ENCODE measurements at regions not wholly inside any gene's neighbourhood (a gene's known extent, or its start where the extent isn't known, plus 50 kb on each side); places are given as distances from the start of the nearest gene placed in this dataset.

DNA sequence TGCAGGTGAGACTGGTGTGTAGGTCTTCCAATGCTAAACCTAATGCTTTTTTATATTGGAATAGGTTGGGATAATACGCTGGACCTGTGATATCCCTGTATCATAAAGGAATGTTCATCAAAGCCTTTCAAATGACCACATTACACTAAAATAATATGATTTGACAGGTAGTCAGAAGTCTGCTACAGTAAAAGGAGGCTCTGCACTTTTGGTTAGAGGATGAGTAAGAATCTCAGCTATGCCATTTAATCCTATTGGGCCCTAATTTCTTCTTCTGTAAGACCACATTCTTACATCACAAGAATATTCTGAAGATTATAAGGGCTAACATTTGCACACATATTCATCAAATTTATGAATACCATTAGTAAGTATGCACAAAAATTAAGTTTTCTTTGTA is 250.5 kb upstream of the FLRT2 start:
- Histone ChIP-seq H4K8ac (ENCODE audit: low read depth, low read length) (no peak overlapping the region), H3K27ac (ENCODE audit: low read depth, low read length) (no peak overlapping the region), H2AK5ac (ENCODE audit: low read length) (no peak overlapping the region), H3K4me1 (ENCODE audit: control insufficient read depth in 1 of 2, insufficient read depth in 2 of 2, low read length in 2 of 2) (no peaks in the 10 kb centered on the region), H3K27me3 (ENCODE audit: insufficient read depth, low read length) (no peaks in the 10 kb centered on the region), H4K91ac (ENCODE audit: low read depth, low read length) (no peak overlapping the region), H3K4me2 (ENCODE audit: low read length) (no peak overlapping the region), H3K4me3 (ENCODE audit: low read depth, low read length) (no peak overlapping the region), H3K36me3 (ENCODE audit: control insufficient read depth in 1 of 2, insufficient read depth in 2 of 2, low read length in 2 of 2) (no peaks in the 10 kb centered on the region), H3K9ac (ENCODE audit: low read length) (no peak overlapping the region), H2AFZ (ENCODE audit: insufficient read depth, low read length, poor library complexity) (no peak overlapping the region), H2BK120ac (ENCODE audit: insufficient read depth, low read length, poor library complexity) (no peak overlapping the region), H2BK12ac (ENCODE audit: low read length) (no peak overlapping the region), H3K23ac (ENCODE audit: low read length) (no peak overlapping the region), H3K4ac (ENCODE audit: low read depth, low read length) (no peak overlapping the region), H4K12ac (ENCODE audit: low read depth, low read length) (no peak overlapping the region), H3K79me1 (ENCODE audit: low read length) (no peaks in the 10 kb centered on the region), H2BK5ac (ENCODE audit: low read depth, low read length, poor library complexity) (no peak overlapping the region), H3K79me2 (ENCODE audit: control insufficient read depth, insufficient read depth, low read length, poor library complexity) (no peaks in the 10 kb centered on the region), H3K14ac (ENCODE audit: low read length) (no peak overlapping the region), H3K18ac (ENCODE audit: low read length) (no peak overlapping the region), H3K9me3 (ENCODE audit: insufficient read depth, low read depth, low read length) (no peaks in the 10 kb centered on the region)
- DNase-seq = no peak
- WGBS (ENCODE audit: extremely low coverage, insufficient coverage, insufficient read length) = no CpG with 5 or more reads among the region's 1 CpG

DNA sequence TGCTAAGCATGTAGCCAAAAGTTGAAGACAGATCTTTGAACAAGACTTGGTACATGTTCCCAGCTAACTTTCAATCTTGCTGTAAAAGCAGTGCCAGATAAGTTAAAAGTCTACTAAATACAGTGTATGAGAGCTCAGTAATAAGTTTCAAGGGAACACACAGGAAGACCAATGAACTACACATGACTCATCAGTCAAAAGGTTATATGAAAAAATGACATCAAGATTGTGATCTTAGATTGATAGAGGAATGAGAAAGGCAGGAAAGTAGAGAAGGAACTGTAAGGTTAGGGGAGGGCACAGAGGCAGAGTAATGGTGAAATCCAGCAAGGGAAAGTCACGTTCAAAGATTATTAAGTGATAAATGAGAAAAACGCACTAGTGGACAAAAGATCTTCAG is 249.9 kb upstream of the FLRT2 start:
- no peak overlapping the region for H4K12ac ChIP-seq (ENCODE audit: low read depth, low read length)
- H3K36me3 ChIP-seq (ENCODE audit: control insufficient read depth in 1 of 2, insufficient read depth in 2 of 2, low read length in 2 of 2) = no peaks in the 10 kb centered on the region
- no peaks in the 10 kb centered on the region for H3K27me3 ChIP-seq (ENCODE audit: insufficient read depth, low read length)
- no peaks in the 10 kb centered on the region for H3K4me1 ChIP-seq (ENCODE audit: control insufficient read depth in 1 of 2, insufficient read depth in 2 of 2, low read length in 2 of 2)
- H2BK5ac ChIP-seq (ENCODE audit: low read depth, low read length, poor library complexity) = no peak overlapping the region
- H3K27ac ChIP-seq (ENCODE audit: low read depth, low read length) = no peak overlapping the region
- H4K8ac ChIP-seq (ENCODE audit: low read depth, low read length) = no peak overlapping the region
- no peak overlapping the region for H3K14ac ChIP-seq (ENCODE audit: low read length)
- H3K4me3 ChIP-seq (ENCODE audit: low read depth, low read length) = no peak overlapping the region
- no peak overlapping the region for H3K18ac ChIP-seq (ENCODE audit: low read length)
- no peak overlapping the region for H3K9ac ChIP-seq (ENCODE audit: low read length)
- H2AK5ac ChIP-seq (ENCODE audit: low read length) = no peak overlapping the region
- no peak overlapping the region for H3K23ac ChIP-seq (ENCODE audit: low read length)
- H3K4me2 ChIP-seq (ENCODE audit: low read length) = no peak overlapping the region
- no peak overlapping the region for H2BK12ac ChIP-seq (ENCODE audit: low read length)
- H3K9me3 ChIP-seq (ENCODE audit: insufficient read depth, low read depth, low read length) = no peaks in the 10 kb centered on the region
- no peaks in the 10 kb centered on the region for H3K79me1 ChIP-seq (ENCODE audit: low read length)
- WGBS (ENCODE audit: extremely low coverage, insufficient coverage, insufficient read length) = no CpG with 5 or more reads among the region's 2 CpGs
- no peaks in the 10 kb centered on the region for H3K79me2 ChIP-seq (ENCODE audit: control insufficient read depth, insufficient read depth, low read length, poor library complexity)
- H2AFZ ChIP-seq (ENCODE audit: insufficient read depth, low read length, poor library complexity) = no peak overlapping the region
- H3K4ac ChIP-seq (ENCODE audit: low read depth, low read length) = no peak overlapping the region
- DNase-seq = peak in 1 of 2 donors; percentile 1
- no peak overlapping the region for H2BK120ac ChIP-seq (ENCODE audit: insufficient read depth, low read length, poor library complexity)
- H4K91ac ChIP-seq (ENCODE audit: low read depth, low read length) = no peak overlapping the region

DNA sequence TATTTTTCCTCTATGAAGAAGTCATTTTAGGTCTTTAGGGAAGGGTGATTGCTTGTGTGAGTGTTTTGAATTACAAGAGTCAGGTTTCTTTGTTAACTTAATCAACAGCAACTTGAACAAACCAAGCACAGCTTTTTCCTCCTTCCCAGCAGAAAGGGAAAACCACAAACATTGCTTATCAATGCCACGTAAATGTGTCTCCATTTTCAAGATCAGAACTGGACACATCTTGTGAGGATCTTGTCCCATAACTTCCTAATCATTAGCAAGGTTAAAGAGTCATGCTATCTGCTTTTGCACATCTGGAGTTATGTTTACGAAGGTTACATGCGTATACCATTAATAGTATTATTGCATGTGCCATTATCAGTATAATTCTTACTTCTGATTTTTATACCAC is 248.0 kb upstream of the FLRT2 start:
- H3K9me3 ChIP-seq (ENCODE audit: insufficient read depth, low read depth, low read length) = no peaks in the 10 kb centered on the region
- no peak overlapping the region for H2BK5ac ChIP-seq (ENCODE audit: low read depth, low read length, poor library complexity)
- no peak overlapping the region for H2AK5ac ChIP-seq (ENCODE audit: low read length)
- H3K23ac ChIP-seq (ENCODE audit: low read length) = no peak overlapping the region
- H2AFZ ChIP-seq (ENCODE audit: insufficient read depth, low read length, poor library complexity) = no peak overlapping the region
- H2BK12ac ChIP-seq (ENCODE audit: low read length) = no peak overlapping the region
- no peak overlapping the region for H3K27ac ChIP-seq (ENCODE audit: low read depth, low read length)
- H3K4me2 ChIP-seq (ENCODE audit: low read length) = no peak overlapping the region
- no peak overlapping the region for H3K4me3 ChIP-seq (ENCODE audit: low read depth, low read length)
- H3K27me3 ChIP-seq (ENCODE audit: insufficient read depth, low read length) = no peaks in the 10 kb centered on the region
- H4K12ac ChIP-seq (ENCODE audit: low read depth, low read length) = no peak overlapping the region
- H3K9ac ChIP-seq (ENCODE audit: low read length) = no peak overlapping the region
- H3K4me1 ChIP-seq (ENCODE audit: control insufficient read depth in 1 of 2, insufficient read depth in 2 of 2, low read length in 2 of 2) = no peaks in the 10 kb centered on the region
- H3K79me2 ChIP-seq (ENCODE audit: control insufficient read depth, insufficient read depth, low read length, poor library complexity) = no peaks in the 10 kb centered on the region
- no peak overlapping the region for H3K18ac ChIP-seq (ENCODE audit: low read length)
- no peak overlapping the region for H4K91ac ChIP-seq (ENCODE audit: low read depth, low read length)
- H3K36me3 ChIP-seq (ENCODE audit: control insufficient read depth in 1 of 2, insufficient read depth in 2 of 2, low read length in 2 of 2) = no peaks in the 10 kb centered on the region
- H3K79me1 ChIP-seq (ENCODE audit: low read length) = no peaks in the 10 kb centered on the region
- no peak overlapping the region for H2BK120ac ChIP-seq (ENCODE audit: insufficient read depth, low read length, poor library complexity)
- H3K14ac ChIP-seq (ENCODE audit: low read length) = no peak overlapping the region
- no peak for DNase-seq
- H4K8ac ChIP-seq (ENCODE audit: low read depth, low read length) = no peak overlapping the region
- no CpG with 5 or more reads among the region's 3 CpGs for WGBS (ENCODE audit: extremely low coverage, insufficient coverage, insufficient read length)
- H3K4ac ChIP-seq (ENCODE audit: low read depth, low read length) = no peak overlapping the region

DNA sequence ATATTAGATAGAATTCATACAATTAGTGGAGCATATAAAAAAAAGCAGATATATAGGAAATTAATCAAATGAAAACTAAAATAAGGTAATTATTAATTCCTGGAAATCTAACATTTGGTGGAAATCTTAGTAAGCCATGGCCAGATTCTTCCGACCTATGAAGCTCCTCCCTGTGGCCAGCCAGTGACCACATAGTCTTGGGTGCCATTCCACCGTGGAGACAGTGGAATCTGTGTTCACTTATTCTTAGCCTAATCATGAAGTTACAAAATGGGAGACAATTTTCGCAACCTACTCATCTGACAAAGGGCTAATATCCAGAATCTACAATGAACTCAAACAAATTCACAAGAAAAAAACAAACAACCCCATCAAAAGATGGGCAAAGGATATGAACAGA is 241.9 kb upstream of the FLRT2 start:
- H3K4me2 ChIP-seq (ENCODE audit: low read length) = no peak overlapping the region
- H2BK12ac ChIP-seq (ENCODE audit: low read length) = no peak overlapping the region
- no peak overlapping the region for H3K4ac ChIP-seq (ENCODE audit: low read depth, low read length)
- no peak for DNase-seq
- no peaks in the 10 kb centered on the region for H3K27me3 ChIP-seq (ENCODE audit: insufficient read depth, low read length)
- H3K79me1 ChIP-seq (ENCODE audit: low read length) = no peaks in the 10 kb centered on the region
- no peak overlapping the region for H2AK5ac ChIP-seq (ENCODE audit: low read length)
- no peak overlapping the region for H4K12ac ChIP-seq (ENCODE audit: low read depth, low read length)
- H3K9me3 ChIP-seq (ENCODE audit: insufficient read depth, low read depth, low read length) = no peaks in the 10 kb centered on the region
- no peak overlapping the region for H4K8ac ChIP-seq (ENCODE audit: low read depth, low read length)
- H3K27ac ChIP-seq (ENCODE audit: low read depth, low read length) = no peak overlapping the region
- H3K4me1 ChIP-seq (ENCODE audit: control insufficient read depth in 1 of 2, insufficient read depth in 2 of 2, low read length in 2 of 2) = no peaks in the 10 kb centered on the region
- no peak overlapping the region for H2BK5ac ChIP-seq (ENCODE audit: low read depth, low read length, poor library complexity)
- no peak overlapping the region for H4K91ac ChIP-seq (ENCODE audit: low read depth, low read length)
- H3K14ac ChIP-seq (ENCODE audit: low read length) = no peak overlapping the region
- H3K79me2 ChIP-seq (ENCODE audit: control insufficient read depth, insufficient read depth, low read length, poor library complexity) = no peaks in the 10 kb centered on the region
- no peak overlapping the region for H2AFZ ChIP-seq (ENCODE audit: insufficient read depth, low read length, poor library complexity)
- H3K23ac ChIP-seq (ENCODE audit: low read length) = no peak overlapping the region
- H3K9ac ChIP-seq (ENCODE audit: low read length) = no peak overlapping the region
- H3K4me3 ChIP-seq (ENCODE audit: low read depth, low read length) = no peak overlapping the region
- no peak overlapping the region for H2BK120ac ChIP-seq (ENCODE audit: insufficient read depth, low read length, poor library complexity)
- WGBS (ENCODE audit: extremely low coverage, insufficient coverage, insufficient read length) = no CpG with 5 or more reads among the region's 3 CpGs
- H3K36me3 ChIP-seq (ENCODE audit: control insufficient read depth in 1 of 2, insufficient read depth in 2 of 2, low read length in 2 of 2) = no peaks in the 10 kb centered on the region
- H3K18ac ChIP-seq (ENCODE audit: low read length) = no peak overlapping the region
